GM12878 (cell line): ENCODE measurements at regions not wholly inside any gene's neighbourhood (a gene's known extent, or its start where the extent isn't known, plus 50 kb on each side); places are given as distances from the start of the nearest gene placed in this dataset.

Source experiments
- ATAC-seq: fragments of 200-7000 bp; cut with Tn5 transposase; 3 replicates; pipeline ENCODE4 v1.9.1; 2020; ENCODE audit warnings: mild to moderate bottlenecking, moderate library complexity
- BruUV-seq: library from RNA; stranded (reverse); fragments of 400-500 nt; replicated peaks from 2 replicates; lab custom pipeline; 2021; lab: Mats Ljungman, UMichigan
- CTCF ChIA-PET: fragments of 300-600 bp; sonication (Branson Sonifier 250); formaldehyde crosslinking; extraction: SDS; loops from one replicate; lab custom pipeline; 2021; ENCODE audit warnings: inconsistent platforms; lab: Yijun Ruan, JAX
- POLR2A ChIA-PET: fragments of 350-600 bp; formaldehyde crosslinking; extraction: SDS; loops from one replicate; lab custom pipeline; 2021; ENCODE audit warnings: inconsistent platforms; lab: Charles Lee
- RAD21 ChIA-PET: fragments of 300-600 bp; sonication (Branson Sonifier 250); formaldehyde crosslinking; loops from one replicate; lab custom pipeline; 2023; ENCODE audit warnings: antibody characterized with exemption; ENCODE audit not compliant: unreplicated experiment; lab: Charles Lee
- SMC1A ChIA-PET: fragments of 300-600 bp; sonication (Branson Sonifier 250); formaldehyde crosslinking; loops from one replicate; lab custom pipeline; 2023; ENCODE audit not compliant: unreplicated experiment, uncharacterized antibody; lab: Charles Lee
- DNase-seq: peaks from one replicate; pipeline ENCODE4 v3.0.0-alpha.2; 2011; ENCODE audit warnings: low read depth, low spot score
- FAIRE-seq: peaks from 3 replicates; lab custom pipeline; 2011; peaks lifted over from hg19 to GRCh38; lab: Jason Lieb, UNC
- H2AFZ ChIP-seq: 2 replicates; pipeline ENCODE4 v1.6.0; 2011; ENCODE audit warnings: low read depth, low read length, control low read depth; ENCODE audit not compliant: control insufficient read depth
- H3K27ac ChIP-seq: 2 replicates; pipeline ENCODE4 v1.5.1; 2011; ENCODE audit warnings: control low read depth; ENCODE audit not compliant: control insufficient read depth, insufficient read depth
- H3K27me3 ChIP-seq, 2 experiments: replicated peaks in 1 of 2; 2 replicates each; pipeline versions ENCODE4 v1.6.0 to v1.6.1; 2011; ENCODE audit warnings: low read length in 1 of 2; ENCODE audit not compliant: control insufficient read depth in 2 of 2, insufficient read depth in 2 of 2
- H3K36me3 ChIP-seq, 2 experiments: 2 replicates each; pipeline ENCODE4 v1.5.1; 2011; ENCODE audit warnings: low read length in 1 of 2; ENCODE audit not compliant: control insufficient read depth in 2 of 2, insufficient read depth in 2 of 2
- H3K4me1 ChIP-seq: 2 replicates; pipeline ENCODE4 v1.6.1; 2011; ENCODE audit warnings: mild to moderate bottlenecking, low read length, moderate library complexity, mixed read lengths; ENCODE audit not compliant: control insufficient read depth, insufficient read depth
- H3K4me2 ChIP-seq: 2 replicates; pipeline ENCODE4 v1.6.0; 2011; ENCODE audit warnings: control low read depth; ENCODE audit not compliant: control insufficient read depth, insufficient read depth
- H3K4me3 ChIP-seq: fragments of 200-600 bp; sonication (generic); 2 replicates; pipeline ENCODE4 v1.5.1; 2016
- H3K79me2 ChIP-seq: 2 replicates; pipeline ENCODE4 v1.6.0; 2011; ENCODE audit warnings: low read length; ENCODE audit not compliant: control insufficient read depth, insufficient read depth
- H3K9ac ChIP-seq: 2 replicates; pipeline ENCODE4 v1.8.0; 2011; ENCODE audit warnings: low read length, control low read depth, mixed read lengths; ENCODE audit not compliant: control insufficient read depth, insufficient read depth
- H3K9me3 ChIP-seq: replicated peaks from 3 replicates; pipeline ENCODE4 v1.5.1; 2011; ENCODE audit warnings: mild to moderate bottlenecking, low read length; ENCODE audit not compliant: control insufficient read depth, insufficient read depth
- H4K20me1 ChIP-seq: 2 replicates; pipeline ENCODE4 v1.6.0; 2011; ENCODE audit not compliant: control insufficient read depth, insufficient read depth
- CBX5 ChIP-seq: sonication (generic); IDR thresholded peaks from 2 replicates; pipeline ENCODE4 v1.6.1; 2016; ENCODE audit warnings: low read depth, moderate library complexity, mild to moderate bottlenecking, inconsistent platforms
- CEBPZ ChIP-seq: fragments of 150-350 bp; IDR thresholded peaks from 2 replicates; pipeline ENCODE4 v1.6.1; 2016; ENCODE audit warnings: low read depth, low read length
- CHD1 ChIP-seq: IDR thresholded peaks from 2 replicates; pipeline ENCODE4 v1.6.1; 2012; ENCODE audit warnings: low read depth, low read length, improper control_type of control experiment
- E2F8 ChIP-seq: fragments of 450-650 bp; IDR thresholded peaks from 2 replicates; pipeline ENCODE4 v1.6.1; 2018; ENCODE audit warnings: mild to moderate bottlenecking, low read depth, moderate library complexity; ENCODE audit not compliant: partially characterized antibody
- GABPA ChIP-seq: IDR thresholded peaks from 2 replicates; pipeline ENCODE4 v1.6.1; 2014; ENCODE audit warnings: antibody characterized with exemption, low read depth, mild to moderate bottlenecking, inconsistent platforms
- IRF3 ChIP-seq: fragments of 450-650 bp; IDR thresholded peaks from 2 replicates; pipeline ENCODE4 v1.6.1; 2014; ENCODE audit warnings: mild to moderate bottlenecking
- NR2F1 ChIP-seq: fragments of 450-650 bp; conservative IDR thresholded peaks from 2 replicates; pipeline ENCODE4 v1.6.1; 2017; ENCODE audit warnings: mild to moderate bottlenecking
- POLR2AphosphoS2 ChIP-seq: IDR thresholded peaks from 2 replicates; pipeline ENCODE4 v1.6.1; 2011; ENCODE audit warnings: low read depth, mild to moderate bottlenecking, low read length, improper control_type of control experiment, moderate library complexity
- TCF3 ChIP-seq: IDR thresholded peaks from 2 replicates; pipeline ENCODE4 v1.6.1; 2012; ENCODE audit warnings: low read depth, mild to moderate bottlenecking, low read length, borderline replicate concordance; ENCODE audit not compliant: insufficient read depth
- WGBS: methylation state at CpG from one replicate; pipeline ENCODE4 v1.1.6; 2016; ENCODE audit warnings: low lambda C conversion rate; ENCODE audit not compliant: insufficient replicate concordance, insufficient coverage; ENCODE audit errors: missing lambda C conversion rate; 5-methylcytosine and 5-hydroxymethylcytosine counted together
- in situ Hi-C: fragments of 300-500 bp; cut with MboI; formaldehyde crosslinking; loops from 9 replicates; pipeline ENCODE4 v1.14.3; 2018; ENCODE audit warnings: mixed read lengths
- intact Hi-C: fragments of 100-400 bp; cut with micrococcal nuclease; formaldehyde crosslinking; loops from one replicate; pipeline ENCODE4 v1.14.2; 2022; ENCODE audit not compliant: unreplicated experiment

- in situ Hi-C loops: no loop called here
- ChIA-PET RAD21 (no interaction called here), POLR2A (no interaction called here)
- no peaks in the 10 kb centered on the region for H3K79me2 ChIP-seq
- BruUV-seq: no TSS peak
- FAIRE-seq: no peak
- no peak overlapping the region for H3K27ac ChIP-seq
- DNase-seq: no peak
- no peaks in the 10 kb centered on the region for H3K27me3 ChIP-seq
- no peak for ATAC-seq
- WGBS: 46% methylated on average over 2 of the region's 2 CpGs
- TF ChIP-seq CHD1: no peak
- TF ChIP-seq GABPA: no peak
- TF ChIP-seq IRF3: no peak
- TF ChIP-seq CBX5: no peak
- TF ChIP-seq CEBPZ: no peak
- no peak for TF ChIP-seq E2F8
- no peak for TF ChIP-seq POLR2AphosphoS2
- TF ChIP-seq NR2F1: no peak
- no peak for TF ChIP-seq TCF3
- TF ChIP-seq, all 136 proteins: peak for 0
- H3K4me2 ChIP-seq: no peak overlapping the region
- H2AFZ ChIP-seq: no peak overlapping the region
- no peak overlapping the region for H3K9ac ChIP-seq
- H3K9me3 ChIP-seq: no peaks in the 10 kb centered on the region
- no peaks in the 10 kb centered on the region for H3K36me3 ChIP-seq
- ChIA-PET SMC1A (no interaction called here), CTCF (no interaction called here)
- intact Hi-C loops: no loop called here
- H4K20me1 ChIP-seq: no peaks in the 10 kb centered on the region
- no peaks in the 10 kb centered on the region for H3K4me1 ChIP-seq
- H3K4me3 ChIP-seq: no peak overlapping the region
Measured at GRCh38 chr1:65535981-65536380, 115.5 kb downstream of the LEPR start.
